B cell (primary cell): ENCODE measurements at regions not wholly inside any gene's neighbourhood (a gene's known extent, or its start where the extent isn't known, plus 50 kb on each side); places are given as distances from the start of the nearest gene placed in this dataset.

Experiments used
- ATAC-seq: fragments of 200-7000 bp; cut with Tn5 transposase; one replicate; pipeline ENCODE4 v1.10.0; 2021; ENCODE audit warnings: low read depth, mild to moderate bottlenecking, moderate number of reproducible peaks, moderate library complexity
- CTCF ChIA-PET: fragments of 350-600 bp; sonication (Branson Sonifier 250); formaldehyde crosslinking; loops from one replicate; lab custom pipeline; 2021; ENCODE audit warnings: antibody characterized with exemption, inconsistent platforms; lab: Charles Lee
- POLR2A ChIA-PET: fragments of 350-600 bp; sonication (Branson Sonifier 250); formaldehyde crosslinking; loops from one replicate; lab custom pipeline; 2021; ENCODE audit warnings: antibody characterized with exemption; lab: Charles Lee
- DNase-seq: peaks from one replicate; pipeline ENCODE4 v3.0.0; 2013
- H2AFZ ChIP-seq: 2 replicates; pipeline ENCODE4 v1.6.1; 2012; ENCODE audit warnings: mild to moderate bottlenecking, low read depth, low read length; ENCODE audit not compliant: insufficient read depth, poor library complexity, severe bottlenecking
- H3K27ac ChIP-seq, 2 donors: 1 replicate in 1 of 2; 2 replicates in 1 of 2; pipeline ENCODE4 v1.5.1; 2012 to 2013; ENCODE audit warnings: low read length in 2 of 2, mild to moderate bottlenecking in 2 of 2, moderate library complexity in 1 of 2
- H3K27me3 ChIP-seq, 4 experiments: fragments of 200-600 bp in 1 of 4; sonication (generic) in 1 of 4; replicated peaks in 1 of 4; 1 replicate in 2 of 4; 2 replicates in 2 of 4; pipeline versions ENCODE4 v1.6.1 to v1.7.0; 2013 to 2016; ENCODE audit warnings: low read length in 3 of 4, mild to moderate bottlenecking in 2 of 4, mixed read lengths in 1 of 4, moderate library complexity in 1 of 4; ENCODE audit not compliant: insufficient read depth in 4 of 4, control insufficient read depth in 3 of 4; ENCODE audit errors: control extremely low read depth in 1 of 4
- H3K36me3 ChIP-seq, 2 experiments: replicated peaks in 1 of 2; 1 replicate in 1 of 2; 2 replicates in 1 of 2; pipeline versions ENCODE4 v1.6.1 to v1.7.1; 2013; ENCODE audit warnings: low read length in 1 of 2; ENCODE audit not compliant: insufficient read depth in 2 of 2, control insufficient read depth in 1 of 2; ENCODE audit errors: control extremely low read depth in 1 of 2, extremely low read depth in 1 of 2
- H3K4me1 ChIP-seq, 2 donors: fragments of 200-600 bp in 1 of 2; sonication (generic) in 1 of 2; 1 replicate in 1 of 2; 2 replicates in 1 of 2; pipeline versions ENCODE4 v1.5.1 to v1.6.1; 2013 to 2017; ENCODE audit warnings: low read length in 2 of 2; ENCODE audit not compliant: control insufficient read depth in 2 of 2, insufficient read depth in 2 of 2
- H3K4me2 ChIP-seq: replicated peaks from 2 replicates; pipeline ENCODE3; 2012; ENCODE audit warnings: mild to moderate bottlenecking, low read depth, low read length; ENCODE audit not compliant: poor library complexity, severe bottlenecking
- H3K4me3 ChIP-seq, 5 experiments: fragments of 200-600 bp in 1 of 5; sonication (generic) in 1 of 5; 1 replicate in 3 of 5; 2 replicates in 2 of 5; pipeline versions ENCODE4 v1.5.1 to v1.7.0; 2011 to 2016; ENCODE audit warnings: low read length in 4 of 5, mild to moderate bottlenecking in 4 of 5, low read depth in 2 of 5, control low read depth in 1 of 5, moderate library complexity in 1 of 5; ENCODE audit not compliant: insufficient read depth in 1 of 5; ENCODE audit errors: control extremely low read depth in 1 of 5, extremely low read depth in 1 of 5
- H3K79me2 ChIP-seq: fragments of 200-600 bp; sonication (generic); one replicate; pipeline ENCODE4 v1.6.0; 2016; ENCODE audit warnings: low read length; ENCODE audit not compliant: control insufficient read depth, insufficient read depth
- H3K9ac ChIP-seq: fragments of 200-600 bp; sonication (generic); 2 replicates; pipeline ENCODE4 v1.6.1; 2017; ENCODE audit warnings: mild to moderate bottlenecking, low read length, moderate library complexity
- H3K9me3 ChIP-seq, 3 donors: one replicate each; pipeline versions ENCODE4 v1.6.1 to v1.7.1; 2013; ENCODE audit warnings: low read length in 2 of 3; ENCODE audit not compliant: control insufficient read depth in 2 of 3, insufficient read depth in 1 of 3; ENCODE audit errors: control extremely low read depth in 1 of 3
- H4K20me1 ChIP-seq: 2 replicates; pipeline ENCODE4 v1.6.0; 2012; ENCODE audit warnings: mild to moderate bottlenecking, low read length; ENCODE audit not compliant: insufficient read depth, control insufficient read depth, poor library complexity, severe bottlenecking
- H3K27ac Mint-ChIP-seq: one replicate; pipeline ENCODE4 v1.8.0; 2021; ENCODE audit warnings: mixed read lengths
- H3K27me3 Mint-ChIP-seq: one replicate; pipeline ENCODE4 v1.8.0; 2021; ENCODE audit warnings: mixed read lengths
- H3K4me1 Mint-ChIP-seq: one replicate; pipeline ENCODE4 v1.8.0; 2021; ENCODE audit warnings: mixed read lengths
- H3K4me3 Mint-ChIP-seq: one replicate; pipeline ENCODE4 v1.8.0; 2021; ENCODE audit warnings: mixed read lengths
- H3K9me3 Mint-ChIP-seq: one replicate; pipeline ENCODE4 v1.8.0; 2022; ENCODE audit warnings: mixed read lengths; ENCODE audit not compliant: insufficient read depth
- EZH2 ChIP-seq: IDR thresholded peaks from 2 replicates; pipeline ENCODE4 v1.6.1; 2012; ENCODE audit warnings: borderline replicate concordance, low read depth, mild to moderate bottlenecking, moderate library complexity, low read length; ENCODE audit not compliant: insufficient read depth, poor library complexity, severe bottlenecking
- WGBS: methylation state at CpG from one replicate; pipeline ENCODE4 v1.1.5; 2013; ENCODE audit warnings: missing lambda C conversion rate; ENCODE audit not compliant: insufficient coverage; 5-methylcytosine and 5-hydroxymethylcytosine counted together
- intact Hi-C: fragments of 100-400 bp; cut with micrococcal nuclease; formaldehyde crosslinking; loops from one replicate; pipeline ENCODE4 v1.10.0; 2022
- TF ChIP-seq, protein P1 (sequence below): fragments of 200-600 bp; IDR thresholded peaks from one replicate; pipeline ENCODE4 v1.8.0; 2022; ENCODE audit warnings: antibody characterized with exemption, mild to moderate bottlenecking

DNA sequence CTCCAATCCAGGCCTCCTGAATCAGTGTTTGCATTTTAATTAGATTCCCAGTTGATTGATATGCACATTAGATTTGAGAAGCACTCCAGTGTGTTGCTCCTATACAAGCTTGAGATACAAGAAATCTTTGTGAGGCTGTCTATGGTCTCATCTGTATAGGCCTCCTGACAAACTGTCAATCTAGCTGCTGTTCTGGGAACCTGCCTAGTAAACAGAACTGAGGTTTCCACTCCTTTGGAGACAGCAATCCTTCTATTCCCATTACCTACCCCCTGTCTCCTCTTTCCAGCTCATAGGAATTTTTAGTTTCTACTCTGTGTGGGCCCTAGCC lies 306.1 kb upstream of the EMCN start:
- Histone ChIP-seq H3K27me3 (no peaks in the 10 kb centered on the region), H3K4me1 (no peaks in the 10 kb centered on the region), H3K9me3 (no peaks in the 10 kb centered on the region), H3K79me2 (no peaks in the 10 kb centered on the region), H3K9ac (no peak overlapping the region), H2AFZ (no peak overlapping the region), H3K4me2 (no peak overlapping the region), H3K4me3 (no peak overlapping the region), H3K27ac (no peak overlapping the region), H3K36me3 (no peaks in the 10 kb centered on the region), H4K20me1 (no peaks in the 10 kb centered on the region)
- H3K4me3 Mint-ChIP-seq, result no peak overlapping the region
- H3K4me1 Mint-ChIP-seq, result no peaks in the 10 kb centered on the region
- no peak for ATAC-seq
- intact Hi-C loops, result no loop called here
- CTCF ChIA-PET, result no interaction called here
- POLR2A ChIA-PET, result no interaction called here
- no peak overlapping the region for H3K27ac Mint-ChIP-seq
- DNase-seq, result no peak
- no peaks in the 10 kb centered on the region for H3K9me3 Mint-ChIP-seq
- no peaks in the 10 kb centered on the region for H3K27me3 Mint-ChIP-seq
- TF ChIP-seq EZH2, result no peak
- TF ChIP-seq, protein P1, sequence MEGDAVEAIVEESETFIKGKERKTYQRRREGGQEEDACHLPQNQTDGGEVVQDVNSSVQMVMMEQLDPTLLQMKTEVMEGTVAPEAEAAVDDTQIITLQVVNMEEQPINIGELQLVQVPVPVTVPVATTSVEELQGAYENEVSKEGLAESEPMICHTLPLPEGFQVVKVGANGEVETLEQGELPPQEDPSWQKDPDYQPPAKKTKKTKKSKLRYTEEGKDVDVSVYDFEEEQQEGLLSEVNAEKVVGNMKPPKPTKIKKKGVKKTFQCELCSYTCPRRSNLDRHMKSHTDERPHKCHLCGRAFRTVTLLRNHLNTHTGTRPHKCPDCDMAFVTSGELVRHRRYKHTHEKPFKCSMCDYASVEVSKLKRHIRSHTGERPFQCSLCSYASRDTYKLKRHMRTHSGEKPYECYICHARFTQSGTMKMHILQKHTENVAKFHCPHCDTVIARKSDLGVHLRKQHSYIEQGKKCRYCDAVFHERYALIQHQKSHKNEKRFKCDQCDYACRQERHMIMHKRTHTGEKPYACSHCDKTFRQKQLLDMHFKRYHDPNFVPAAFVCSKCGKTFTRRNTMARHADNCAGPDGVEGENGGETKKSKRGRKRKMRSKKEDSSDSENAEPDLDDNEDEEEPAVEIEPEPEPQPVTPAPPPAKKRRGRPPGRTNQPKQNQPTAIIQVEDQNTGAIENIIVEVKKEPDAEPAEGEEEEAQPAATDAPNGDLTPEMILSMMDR, result no peak

DNA sequence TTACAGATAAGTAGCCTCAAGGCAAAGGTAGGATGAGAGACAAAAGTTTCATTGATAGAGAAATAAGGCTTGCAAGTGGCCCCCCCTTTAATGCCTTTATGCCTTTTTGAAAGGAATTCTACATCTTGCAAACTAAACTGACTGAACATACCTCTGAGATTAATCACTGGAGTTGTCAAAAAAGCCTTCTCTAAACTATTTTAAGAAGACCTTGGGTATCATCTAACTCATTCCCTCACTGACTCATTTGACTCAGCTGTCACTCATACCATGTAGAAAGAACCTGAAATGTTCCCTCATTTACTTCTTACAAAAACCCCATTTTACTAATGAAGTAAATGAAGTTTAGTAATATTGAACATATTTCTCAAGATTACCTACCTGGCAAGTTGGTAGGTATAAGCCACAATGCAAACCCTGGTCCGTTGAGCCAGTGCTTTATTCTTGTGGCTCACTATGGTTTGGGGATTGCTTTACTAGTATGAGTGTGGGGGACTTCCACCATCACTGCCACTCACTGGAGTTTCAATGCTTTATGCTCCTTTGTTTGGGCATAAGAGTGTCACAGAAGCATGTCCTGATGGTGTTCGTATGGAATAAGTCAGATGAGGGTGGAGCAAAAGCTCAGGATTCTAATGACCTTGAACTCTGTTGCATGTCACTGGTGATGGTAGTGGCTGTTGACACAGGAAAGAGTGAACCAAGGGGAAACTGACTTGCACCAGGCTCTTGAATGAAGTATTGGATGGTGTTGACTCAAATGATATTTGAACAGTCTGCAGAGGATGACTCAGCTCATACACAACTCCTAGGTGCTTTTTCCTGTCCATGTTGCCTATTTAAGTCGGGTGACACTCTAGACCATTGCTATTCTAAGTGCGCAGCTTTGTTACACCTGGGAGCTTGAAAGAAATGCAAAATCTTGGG lies 305.5 kb upstream of the EMCN start:
- Histone ChIP-seq H3K79me2 (no peaks in the 10 kb centered on the region), H3K27ac (no peak overlapping the region), H3K4me3 (no peak overlapping the region), H3K27me3 (no peaks in the 10 kb centered on the region), H4K20me1 (no peaks in the 10 kb centered on the region), H3K4me2 (no peak overlapping the region), H2AFZ (no peak overlapping the region), H3K9ac (no peak overlapping the region), H3K36me3 (no peaks in the 10 kb centered on the region), H3K9me3 (no peaks in the 10 kb centered on the region), H3K4me1 (no peaks in the 10 kb centered on the region)
- intact Hi-C loops, result no loop called here
- Mint-ChIP-seq H3K9me3 (no peaks in the 10 kb centered on the region), H3K27me3 (no peaks in the 10 kb centered on the region), H3K27ac (no peak overlapping the region), H3K4me3 (no peak overlapping the region), H3K4me1 (no peaks in the 10 kb centered on the region)
- 79% methylated on average over 4 of the region's 4 CpGs for WGBS
- ChIA-PET CTCF (no interaction called here), POLR2A (no interaction called here)
- TF ChIP-seq, protein P1, result no peak
- no peak for TF ChIP-seq EZH2
- no peak for ATAC-seq
- no peak for DNase-seq
